ENCODE measurements at regions not wholly inside any gene's neighbourhood (a gene's known extent, or its start where the extent isn't known, plus 50 kb on each side); places are given as distances from the start of the nearest gene placed in this dataset.

DNA sequence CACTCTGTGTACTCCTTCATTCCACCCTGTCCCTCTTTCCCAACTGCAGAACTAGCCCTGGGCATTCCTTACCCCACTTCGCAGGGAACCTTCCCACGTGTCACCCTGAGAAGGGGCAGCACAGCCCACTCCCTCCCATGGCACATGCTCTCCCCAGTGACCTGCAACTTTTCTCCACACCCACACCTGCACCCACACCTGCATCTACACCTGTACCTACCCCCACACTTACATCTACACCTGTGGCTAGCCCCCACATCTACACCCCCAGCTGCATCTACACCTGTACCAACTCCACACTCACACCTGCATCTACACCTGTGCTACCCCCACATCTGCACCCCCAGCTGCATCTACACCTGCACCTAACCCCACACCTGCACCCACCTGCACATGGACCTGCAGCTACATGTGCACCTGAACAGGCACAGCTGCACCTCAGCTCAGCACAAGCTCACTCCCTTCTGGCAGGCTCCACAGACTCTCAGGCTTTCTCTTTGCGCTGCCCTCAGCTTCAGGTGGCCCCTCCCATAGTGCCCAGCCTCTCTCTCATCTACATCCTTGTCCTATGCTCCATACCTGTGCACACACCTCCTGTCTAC, 234.1 kb downstream of the TUBA3C start:
- TF ChIP-seq, protein P1, sequence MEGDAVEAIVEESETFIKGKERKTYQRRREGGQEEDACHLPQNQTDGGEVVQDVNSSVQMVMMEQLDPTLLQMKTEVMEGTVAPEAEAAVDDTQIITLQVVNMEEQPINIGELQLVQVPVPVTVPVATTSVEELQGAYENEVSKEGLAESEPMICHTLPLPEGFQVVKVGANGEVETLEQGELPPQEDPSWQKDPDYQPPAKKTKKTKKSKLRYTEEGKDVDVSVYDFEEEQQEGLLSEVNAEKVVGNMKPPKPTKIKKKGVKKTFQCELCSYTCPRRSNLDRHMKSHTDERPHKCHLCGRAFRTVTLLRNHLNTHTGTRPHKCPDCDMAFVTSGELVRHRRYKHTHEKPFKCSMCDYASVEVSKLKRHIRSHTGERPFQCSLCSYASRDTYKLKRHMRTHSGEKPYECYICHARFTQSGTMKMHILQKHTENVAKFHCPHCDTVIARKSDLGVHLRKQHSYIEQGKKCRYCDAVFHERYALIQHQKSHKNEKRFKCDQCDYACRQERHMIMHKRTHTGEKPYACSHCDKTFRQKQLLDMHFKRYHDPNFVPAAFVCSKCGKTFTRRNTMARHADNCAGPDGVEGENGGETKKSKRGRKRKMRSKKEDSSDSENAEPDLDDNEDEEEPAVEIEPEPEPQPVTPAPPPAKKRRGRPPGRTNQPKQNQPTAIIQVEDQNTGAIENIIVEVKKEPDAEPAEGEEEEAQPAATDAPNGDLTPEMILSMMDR (IDR thresholded peaks at IDR 0.05; ENCODE audit: unreplicated experiment), result no peak
- Mint-ChIP-seq H3K4me1 (no peaks in the 10 kb centered on the region), H3K4me3 (no peak overlapping the region), H3K27ac (no peak overlapping the region), H3K36me3 (peaks cover 4% of the 10 kb centered on the region), H3K9me3 (peaks cover 27% of the 10 kb centered on the region), H3K27me3 (ENCODE audit: low read depth) (no peaks in the 10 kb centered on the region)
- peak in 1 of 2 experiments; percentile 31 for DNase-seq (ENCODE audit: low spot score in 2 of 2, unreplicated experiment in 2 of 2)

- H3K9me3 Mint-ChIP-seq, result peaks cover 23% of the 10 kb centered on the region
- H3K4me1 Mint-ChIP-seq, result no peaks in the 10 kb centered on the region
- peak in 1 of 2 experiments; percentile 19 for DNase-seq (ENCODE audit: low spot score in 2 of 2, unreplicated experiment in 2 of 2)
- TF ChIP-seq, protein P1 (IDR thresholded peaks at IDR 0.05; ENCODE audit: unreplicated experiment), result no peak
- H3K36me3 Mint-ChIP-seq, result peaks cover 4% of the 10 kb centered on the region
- H3K27ac Mint-ChIP-seq, result no peak overlapping the region
- H3K27me3 Mint-ChIP-seq (ENCODE audit: low read depth), result no peaks in the 10 kb centered on the region
- no peak overlapping the region for H3K4me3 Mint-ChIP-seq
These were observed 234.9 kb downstream of the TUBA3C start for GRCh38 chr13:18946738-18947137.

GRCh38 chr13:18944501-18945068, 237.0 kb downstream of the TUBA3C start:
- no peak overlapping the region for H3K4me3 Mint-ChIP-seq
- H3K36me3 Mint-ChIP-seq, result peaks cover 4% of the 10 kb centered on the region
- TF ChIP-seq, protein P1 (IDR thresholded peaks at IDR 0.05; ENCODE audit: unreplicated experiment), result no peak
- H3K27me3 Mint-ChIP-seq (ENCODE audit: low read depth), result no peaks in the 10 kb centered on the region
- peak in 1 of 2 experiments; percentile 25 for DNase-seq (ENCODE audit: low spot score in 2 of 2, unreplicated experiment in 2 of 2)
- peaks cover 20% of the 10 kb centered on the region for H3K9me3 Mint-ChIP-seq
- H3K27ac Mint-ChIP-seq, result no peak overlapping the region
- H3K4me1 Mint-ChIP-seq, result no peaks in the 10 kb centered on the region

DNA sequence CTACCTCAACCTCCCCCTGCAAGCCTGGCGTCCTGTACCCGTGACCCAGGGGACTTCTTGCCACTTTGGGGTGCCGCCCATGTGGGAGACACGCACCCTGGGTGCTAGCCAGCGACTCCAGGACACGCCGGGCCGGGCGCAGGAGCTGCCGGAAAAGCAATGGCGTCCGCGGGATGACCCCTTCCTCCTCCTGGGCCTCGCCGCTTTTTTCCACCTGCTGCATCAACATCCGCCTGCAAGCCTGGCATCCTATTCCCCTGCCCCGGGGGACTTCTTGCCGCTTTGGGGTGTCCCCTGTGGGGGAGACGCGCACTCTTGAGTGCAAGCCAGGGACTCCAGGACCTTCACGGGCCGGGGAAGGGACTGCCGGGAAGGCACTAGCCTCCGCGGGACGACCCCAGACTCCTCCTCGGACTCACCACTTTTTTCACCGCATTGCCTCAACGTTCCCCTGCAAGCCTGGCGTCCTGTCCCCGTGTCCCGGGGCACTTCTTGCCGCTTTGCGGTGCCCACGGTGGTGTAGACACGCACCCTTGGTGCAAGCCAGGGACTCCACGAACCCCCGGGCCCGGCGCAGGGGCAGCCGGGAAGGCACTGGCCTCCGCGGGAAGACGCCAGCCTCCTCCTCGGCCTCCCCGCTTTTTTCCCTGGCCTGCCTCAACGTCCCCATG, 237.8 kb downstream of the TUBA3C start:
- no peak overlapping the region for H3K27ac Mint-ChIP-seq
- no peaks in the 10 kb centered on the region for H3K27me3 Mint-ChIP-seq (ENCODE audit: low read depth)
- H3K36me3 Mint-ChIP-seq, result peaks cover 4% of the 10 kb centered on the region
- peaks cover 21% of the 10 kb centered on the region for H3K9me3 Mint-ChIP-seq
- DNase-seq (ENCODE audit: low spot score in 2 of 2, unreplicated experiment in 2 of 2), result peak in 1 of 2 experiments; percentile 26
- no peak overlapping the region for H3K4me3 Mint-ChIP-seq
- TF ChIP-seq, protein P1 (IDR thresholded peaks at IDR 0.05; ENCODE audit: unreplicated experiment), result no peak
- no peaks in the 10 kb centered on the region for H3K4me1 Mint-ChIP-seq

GRCh38 chr13:18943273-18943672, 238.4 kb downstream of the TUBA3C start:
- TF ChIP-seq, protein P1 (IDR thresholded peaks at IDR 0.05; ENCODE audit: unreplicated experiment), result no peak
- peak in 1 of 2 experiments; percentile 37 for DNase-seq (ENCODE audit: low spot score in 2 of 2, unreplicated experiment in 2 of 2)
- no peak overlapping the region for H3K4me3 Mint-ChIP-seq
- H3K9me3 Mint-ChIP-seq, result peaks cover 26% of the 10 kb centered on the region
- H3K27me3 Mint-ChIP-seq (ENCODE audit: low read depth), result no peaks in the 10 kb centered on the region
- no peak overlapping the region for H3K27ac Mint-ChIP-seq
- H3K36me3 Mint-ChIP-seq, result peaks cover 4% of the 10 kb centered on the region
- H3K4me1 Mint-ChIP-seq, result no peaks in the 10 kb centered on the region

Data from mesothelial cell of epicardium (in vitro differentiated cells).